Activated CD8-positive, alpha-beta T cell treated with anti-CD3 and anti-CD28 coated beads for 36 hours (primary cell): ENCODE measurements at regions not wholly inside any gene's neighbourhood (a gene's known extent, or its start where the extent isn't known, plus 50 kb on each side); places are given as distances from the start of the nearest gene placed in this dataset.

ENCODE experiments used
- ATAC-seq: fragments of 200-7000 bp; cut with Tn5 transposase; one replicate; pipeline ENCODE4 v1.10.0; 2021; ENCODE audit warnings: mild to moderate bottlenecking, moderate library complexity
- CTCF ChIA-PET: fragments of 350-600 bp; sonication (Branson Sonifier 250); formaldehyde crosslinking; loops from one replicate; lab custom pipeline; 2021; ENCODE audit warnings: antibody characterized with exemption; lab: Charles Lee
- POLR2A ChIA-PET: fragments of 350-600 bp; sonication (Branson Sonifier 250); formaldehyde crosslinking; loops from one replicate; lab custom pipeline; 2021; ENCODE audit warnings: antibody characterized with exemption; lab: Charles Lee
- DNase-seq: peaks from one replicate; pipeline ENCODE4 v3.0.0-alpha.2; 2020
- H3K27ac Mint-ChIP-seq: one replicate; pipeline ENCODE4 v1.8.0; 2021; ENCODE audit warnings: mild to moderate bottlenecking, mixed read lengths
- H3K27me3 Mint-ChIP-seq: one replicate; pipeline ENCODE4 v1.8.0; 2021; ENCODE audit warnings: mixed read lengths
- H3K36me3 Mint-ChIP-seq: one replicate; pipeline ENCODE4 v1.8.0; 2021; ENCODE audit warnings: low read depth, mixed read lengths
- H3K4me1 Mint-ChIP-seq: one replicate; pipeline ENCODE4 v1.8.0; 2021; ENCODE audit warnings: low read depth, mixed read lengths
- H3K4me3 Mint-ChIP-seq: one replicate; pipeline ENCODE4 v1.8.0; 2021; ENCODE audit warnings: mild to moderate bottlenecking, moderate library complexity, mixed read lengths
- H3K9me3 Mint-ChIP-seq: one replicate; pipeline ENCODE4 v1.8.0; 2021; ENCODE audit warnings: mixed read lengths
- intact Hi-C: fragments of 100-400 bp; cut with micrococcal nuclease; formaldehyde crosslinking; loops from one replicate; pipeline ENCODE4 v1.10.0; 2022
- TF ChIP-seq, protein P1 (sequence below): fragments of 200-600 bp; IDR thresholded peaks from one replicate; pipeline ENCODE4 v1.8.0; 2022; ENCODE audit warnings: antibody characterized with exemption, mild to moderate bottlenecking

DNA sequence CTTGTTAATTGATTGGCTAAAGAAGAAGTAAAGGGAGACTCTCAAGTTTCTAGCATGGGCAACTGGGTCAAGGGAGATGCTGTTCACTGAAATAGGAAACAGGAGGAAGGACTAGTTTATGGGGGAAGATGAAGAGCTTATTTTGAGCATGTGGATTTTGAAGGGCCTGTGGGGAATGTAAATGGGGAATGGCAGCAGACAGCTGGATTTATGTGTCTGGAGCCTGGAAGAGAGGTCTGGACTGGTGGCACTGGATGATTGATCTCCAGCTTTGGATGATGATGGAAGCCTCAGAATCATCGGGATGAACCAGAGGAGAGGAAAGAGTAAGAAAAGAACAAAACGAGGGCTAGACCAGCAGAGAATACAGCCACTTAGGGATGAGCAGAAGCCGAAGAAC is 54.9 kb upstream of the ENAH start:
- CTCF ChIA-PET: no interaction called here

DNA sequence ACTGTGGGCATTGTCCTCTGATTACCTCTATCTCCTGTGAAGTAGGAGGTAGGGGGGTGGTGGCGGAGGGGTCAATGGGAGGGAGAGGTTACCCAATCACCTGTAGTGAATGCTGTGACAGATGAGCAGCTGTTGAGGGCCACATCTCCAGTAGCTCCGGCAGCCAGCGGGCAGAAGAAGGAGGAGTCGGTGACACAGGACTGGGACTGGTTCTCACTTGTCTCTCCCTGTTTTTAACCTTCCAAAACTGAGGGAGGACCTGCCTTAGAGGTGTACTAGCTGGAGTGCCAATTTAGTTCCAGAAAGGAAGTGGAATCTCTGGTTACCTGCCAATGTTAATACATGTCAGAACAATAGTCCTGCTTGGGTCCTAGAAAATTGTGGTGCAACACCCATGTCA is 56.2 kb upstream of the ENAH start:
- intact Hi-C loops: no loop called here
- ATAC-seq: no peak
- H3K4me3 Mint-ChIP-seq: no peak overlapping the region
- TF ChIP-seq, protein P1, sequence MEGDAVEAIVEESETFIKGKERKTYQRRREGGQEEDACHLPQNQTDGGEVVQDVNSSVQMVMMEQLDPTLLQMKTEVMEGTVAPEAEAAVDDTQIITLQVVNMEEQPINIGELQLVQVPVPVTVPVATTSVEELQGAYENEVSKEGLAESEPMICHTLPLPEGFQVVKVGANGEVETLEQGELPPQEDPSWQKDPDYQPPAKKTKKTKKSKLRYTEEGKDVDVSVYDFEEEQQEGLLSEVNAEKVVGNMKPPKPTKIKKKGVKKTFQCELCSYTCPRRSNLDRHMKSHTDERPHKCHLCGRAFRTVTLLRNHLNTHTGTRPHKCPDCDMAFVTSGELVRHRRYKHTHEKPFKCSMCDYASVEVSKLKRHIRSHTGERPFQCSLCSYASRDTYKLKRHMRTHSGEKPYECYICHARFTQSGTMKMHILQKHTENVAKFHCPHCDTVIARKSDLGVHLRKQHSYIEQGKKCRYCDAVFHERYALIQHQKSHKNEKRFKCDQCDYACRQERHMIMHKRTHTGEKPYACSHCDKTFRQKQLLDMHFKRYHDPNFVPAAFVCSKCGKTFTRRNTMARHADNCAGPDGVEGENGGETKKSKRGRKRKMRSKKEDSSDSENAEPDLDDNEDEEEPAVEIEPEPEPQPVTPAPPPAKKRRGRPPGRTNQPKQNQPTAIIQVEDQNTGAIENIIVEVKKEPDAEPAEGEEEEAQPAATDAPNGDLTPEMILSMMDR: no peak
- H3K27ac Mint-ChIP-seq: no peak overlapping the region
- no peaks in the 10 kb centered on the region for H3K4me1 Mint-ChIP-seq
- CTCF ChIA-PET: interaction anchor here (0.7 to 1.3 kb wide), 2 partner anchors 228 to 253 kb away, joined by 3 read pairs; no protein-coding TSS in a partner anchor
- DNase-seq: no peak
- POLR2A ChIA-PET: no interaction called here
- no peaks in the 10 kb centered on the region for H3K27me3 Mint-ChIP-seq
- no peaks in the 10 kb centered on the region for H3K36me3 Mint-ChIP-seq
- no peaks in the 10 kb centered on the region for H3K9me3 Mint-ChIP-seq

More for the DNA sequence above, 54.9 kb upstream of the ENAH start:
- intact Hi-C loops: no loop called here
- Mint-ChIP-seq H3K4me1 (no peaks in the 10 kb centered on the region), H3K36me3 (no peaks in the 10 kb centered on the region), H3K27me3 (no peaks in the 10 kb centered on the region), H3K27ac (no peak overlapping the region), H3K4me3 (no peak overlapping the region), H3K9me3 (no peaks in the 10 kb centered on the region)
- TF ChIP-seq, protein P1: no peak
- POLR2A ChIA-PET: interaction anchor here (0.6 kb wide), 1 partner anchor 277 kb away, joined by 4 read pairs; no protein-coding TSS in a partner anchor
- DNase-seq (no peak), ATAC-seq (no peak)

DNA sequence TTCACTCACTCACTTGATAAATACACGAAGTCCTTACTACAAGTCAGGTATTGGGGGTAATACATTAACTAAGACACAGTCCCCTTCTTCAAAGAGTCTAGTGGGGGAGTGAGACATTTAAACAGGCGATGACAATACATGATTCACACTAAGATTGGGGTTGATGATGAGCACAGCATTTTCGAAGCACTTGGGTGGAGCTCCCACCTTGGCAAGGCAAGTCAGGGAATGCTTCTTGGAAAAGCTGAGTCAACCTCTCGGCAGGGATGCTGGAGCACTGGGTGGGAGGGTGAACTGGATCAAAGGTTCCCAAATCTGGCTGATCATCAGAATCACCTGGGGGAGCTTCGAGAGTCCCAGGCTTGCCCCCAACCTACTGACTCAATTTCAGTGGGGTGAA is 57.9 kb upstream of the ENAH start:
- Mint-ChIP-seq H3K4me3 (no peak overlapping the region), H3K9me3 (no peaks in the 10 kb centered on the region), H3K4me1 (no peaks in the 10 kb centered on the region), H3K36me3 (no peaks in the 10 kb centered on the region), H3K27me3 (no peaks in the 10 kb centered on the region), H3K27ac (no peak overlapping the region)
- POLR2A ChIA-PET: interaction anchor here (0.6 kb wide), 1 partner anchor 397 kb away, joined by 3 read pairs; no protein-coding TSS in a partner anchor
- DNase-seq (no peak), ATAC-seq (no peak)
- TF ChIP-seq, protein P1: no peak
- intact Hi-C loops: no loop called here
- CTCF ChIA-PET: no interaction called here

DNA sequence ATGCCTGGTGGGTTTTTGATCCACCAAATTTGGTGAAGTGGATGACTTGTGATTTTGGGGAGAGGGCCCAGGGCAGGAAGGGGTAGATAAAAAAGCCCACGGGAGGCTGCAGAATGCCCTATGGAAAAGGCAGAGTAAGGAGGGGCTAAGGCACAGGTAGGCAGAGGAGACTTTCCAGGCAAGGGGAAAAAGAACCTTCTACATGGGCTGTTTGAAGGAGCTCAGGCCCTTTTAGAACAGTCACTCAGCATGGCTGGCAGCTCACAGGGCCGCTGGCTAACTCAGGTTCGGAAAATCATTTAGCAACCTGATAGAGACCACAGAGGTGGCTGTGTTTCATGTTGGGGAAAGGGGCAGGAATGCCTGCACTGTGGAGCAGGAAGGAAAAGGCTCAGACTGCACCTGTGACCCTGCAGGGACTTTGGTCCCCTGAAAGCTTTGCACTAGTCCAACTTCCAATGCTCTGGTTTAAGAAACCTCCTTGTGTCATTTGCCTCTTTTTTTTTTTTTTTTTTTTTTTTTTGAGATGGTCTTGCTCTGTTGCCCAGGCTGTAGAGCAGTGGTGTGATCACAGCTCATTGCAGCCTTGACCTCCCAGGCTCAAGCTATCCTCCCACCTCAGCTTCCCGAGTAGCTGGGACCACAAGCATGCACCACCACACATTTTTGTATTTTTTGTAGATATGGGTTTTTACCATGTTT is 58.5 kb upstream of the ENAH start:
- Mint-ChIP-seq H3K4me3 (no peak overlapping the region), H3K27me3 (no peaks in the 10 kb centered on the region), H3K9me3 (no peaks in the 10 kb centered on the region), H3K4me1 (no peaks in the 10 kb centered on the region), H3K36me3 (no peaks in the 10 kb centered on the region), H3K27ac (no peak overlapping the region)
- TF ChIP-seq, protein P1: no peak
- ATAC-seq (no peak), DNase-seq (no peak)
- CTCF ChIA-PET: no interaction called here
- POLR2A ChIA-PET: no interaction called here
- intact Hi-C loops: no loop called here

DNA sequence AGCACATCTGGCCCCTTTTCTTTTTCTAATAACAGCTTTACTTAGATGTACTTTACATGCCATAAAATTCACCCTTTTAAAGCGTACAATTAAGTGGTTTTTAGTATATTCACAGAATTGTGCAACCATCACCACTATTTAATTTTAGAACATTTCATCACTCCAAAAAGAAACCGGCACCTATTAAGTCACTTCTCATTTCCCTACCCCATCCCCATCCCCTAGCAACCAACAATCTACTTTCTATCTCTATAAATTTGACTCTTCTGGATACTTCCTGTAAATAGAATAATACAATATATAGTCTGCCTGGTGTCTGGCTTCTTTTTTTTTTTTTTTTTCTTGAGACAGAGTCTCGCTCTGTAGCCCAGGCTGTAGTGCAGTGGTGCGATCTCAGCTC is 59.5 kb upstream of the ENAH start:
- H3K4me3 Mint-ChIP-seq: no peak overlapping the region
- intact Hi-C loops: no loop called here
- ATAC-seq (no peak), DNase-seq (no peak)
- H3K9me3 Mint-ChIP-seq: no peaks in the 10 kb centered on the region
- H3K27me3 Mint-ChIP-seq: no peaks in the 10 kb centered on the region
- TF ChIP-seq, protein P1: no peak
- H3K36me3 Mint-ChIP-seq: no peaks in the 10 kb centered on the region
- ChIA-PET POLR2A (no interaction called here), CTCF (no interaction called here)
- H3K4me1 Mint-ChIP-seq: no peaks in the 10 kb centered on the region
- H3K27ac Mint-ChIP-seq: no peak overlapping the region
